ENCODE measurements at regions not wholly inside any gene's neighbourhood (a gene's known extent, or its start where the extent isn't known, plus 50 kb on each side); places are given as distances from the start of the nearest gene placed in this dataset.

GRCh38 chr1:91161749-91162148, 139.9 kb upstream of the ZNF644 start:
- DNase-seq (ENCODE audit: low spot score in 2 of 2) (no peak), ATAC-seq (no peak)
- Mint-ChIP-seq H3K36me3 (no peaks in the 10 kb centered on the region), H3K9me3 (no peaks in the 10 kb centered on the region), H3K27ac (no peak overlapping the region)

GRCh38 chr1:91161166-91161565, 139.3 kb upstream of the ZNF644 start:
- no peak for DNase-seq (ENCODE audit: low spot score in 2 of 2)
- Mint-ChIP-seq H3K36me3 (no peaks in the 10 kb centered on the region), H3K9me3 (no peaks in the 10 kb centered on the region), H3K27ac (no peak overlapping the region)
- ATAC-seq, result no peak

GRCh38 chr1:91160363-91161075, 138.7 kb upstream of the ZNF644 start:
- Mint-ChIP-seq H3K9me3 (no peaks in the 10 kb centered on the region), H3K27ac (no peak overlapping the region), H3K36me3 (no peaks in the 10 kb centered on the region)
- ATAC-seq, result no peak
- DNase-seq (ENCODE audit: low spot score in 2 of 2), result no peak

GRCh38 chr1:91153341-91153740, 131.5 kb upstream of the ZNF644 start:
- H3K27ac Mint-ChIP-seq, result no peak overlapping the region
- H3K9me3 Mint-ChIP-seq, result no peaks in the 10 kb centered on the region
- ATAC-seq (no peak), DNase-seq (ENCODE audit: low spot score in 2 of 2) (no peak)
- no peaks in the 10 kb centered on the region for H3K36me3 Mint-ChIP-seq

- ATAC-seq (no peak), DNase-seq (ENCODE audit: low spot score in 2 of 2) (no peak)
- Mint-ChIP-seq H3K27ac (no peak overlapping the region), H3K9me3 (no peaks in the 10 kb centered on the region), H3K36me3 (no peaks in the 10 kb centered on the region)
Measured at GRCh38 chr1:91152331-91152730, 130.5 kb upstream of the ZNF644 start.

- no peak overlapping the region for H3K27ac Mint-ChIP-seq
- H3K9me3 Mint-ChIP-seq, result no peaks in the 10 kb centered on the region
- DNase-seq (ENCODE audit: low spot score in 2 of 2) (no peak), ATAC-seq (no peak)
- H3K36me3 Mint-ChIP-seq, result no peaks in the 10 kb centered on the region
Measured at GRCh38 chr1:91151702-91152101, 129.9 kb upstream of the ZNF644 start.

GRCh38 chr1:91148641-91149069, 126.8 kb upstream of the ZNF644 start:
- Mint-ChIP-seq H3K9me3 (no peaks in the 10 kb centered on the region), H3K27ac (no peak overlapping the region), H3K36me3 (no peaks in the 10 kb centered on the region)
- DNase-seq (ENCODE audit: low spot score in 2 of 2) (no peak), ATAC-seq (no peak)

GRCh38 chr1:91141858-91142257, 120.0 kb upstream of the ZNF644 start:
- H3K36me3 Mint-ChIP-seq, result no peaks in the 10 kb centered on the region
- no peaks in the 10 kb centered on the region for H3K9me3 Mint-ChIP-seq
- DNase-seq (ENCODE audit: low spot score in 2 of 2) (no peak), ATAC-seq (no peak)
- H3K27ac Mint-ChIP-seq, result no peak overlapping the region

GRCh38 chr1:91138959-91139358, 117.1 kb upstream of the ZNF644 start:
- DNase-seq (ENCODE audit: low spot score in 2 of 2), result no peak
- Mint-ChIP-seq H3K36me3 (no peaks in the 10 kb centered on the region), H3K27ac (no peak overlapping the region), H3K9me3 (no peaks in the 10 kb centered on the region)
- ATAC-seq, result no peak

GRCh38 chr1:91137173-91137852, 115.5 kb upstream of the ZNF644 start:
- no peaks in the 10 kb centered on the region for H3K36me3 Mint-ChIP-seq
- no peak overlapping the region for H3K27ac Mint-ChIP-seq

GRCh38 chr1:91135799-91136198, 114.0 kb upstream of the ZNF644 start:
- no peak overlapping the region for H3K27ac Mint-ChIP-seq
- ATAC-seq, result no peak
- H3K36me3 Mint-ChIP-seq, result no peaks in the 10 kb centered on the region
- no peaks in the 10 kb centered on the region for H3K9me3 Mint-ChIP-seq
- no peak for DNase-seq (ENCODE audit: low spot score in 2 of 2)

More at GRCh38 chr1:91137173-91137852, 115.5 kb upstream of the ZNF644 start:
- no peak for DNase-seq (ENCODE audit: low spot score in 2 of 2)
- H3K9me3 Mint-ChIP-seq, result no peaks in the 10 kb centered on the region
- no peak for ATAC-seq

GRCh38 chr1:91133248-91133647, 111.4 kb upstream of the ZNF644 start:
- ATAC-seq (no peak), DNase-seq (ENCODE audit: low spot score in 2 of 2) (no peak)
- H3K9me3 Mint-ChIP-seq, result no peaks in the 10 kb centered on the region
- H3K27ac Mint-ChIP-seq, result no peak overlapping the region
- no peaks in the 10 kb centered on the region for H3K36me3 Mint-ChIP-seq

GRCh38 chr1:91130256-91130985, 108.6 kb upstream of the ZNF644 start:
- Mint-ChIP-seq H3K9me3 (no peaks in the 10 kb centered on the region), H3K27ac (no peak overlapping the region), H3K36me3 (no peaks in the 10 kb centered on the region)
- ATAC-seq (no peak), DNase-seq (ENCODE audit: low spot score in 2 of 2) (no peak)

- DNase-seq (ENCODE audit: low spot score in 2 of 2) (no peak), ATAC-seq (no peak)
- no peak overlapping the region for H3K27ac Mint-ChIP-seq
Measured at GRCh38 chr1:91129458-91129857, 107.6 kb upstream of the ZNF644 start.

GRCh38 chr1:91129017-91129416, 107.2 kb upstream of the ZNF644 start:
- ATAC-seq, result no peak
- Mint-ChIP-seq H3K27ac (no peak overlapping the region), H3K9me3 (no peaks in the 10 kb centered on the region), H3K36me3 (no peaks in the 10 kb centered on the region)
- DNase-seq (ENCODE audit: low spot score in 2 of 2), result no peak

More at GRCh38 chr1:91129458-91129857, 107.6 kb upstream of the ZNF644 start:
- H3K36me3 Mint-ChIP-seq, result no peaks in the 10 kb centered on the region
- H3K9me3 Mint-ChIP-seq, result no peaks in the 10 kb centered on the region

- Mint-ChIP-seq H3K9me3 (no peaks in the 10 kb centered on the region), H3K27ac (peak overlapping the region; percentile 7 to 60), H3K36me3 (no peaks in the 10 kb centered on the region)
- DNase-seq (ENCODE audit: low spot score in 2 of 2) (peak in 1 of 2 donors; percentile 17), ATAC-seq (peak; percentile 68 to 79)
Measured at GRCh38 chr1:91124989-91125417, 103.2 kb upstream of the ZNF644 start.

GRCh38 chr1:91124290-91124985, 102.6 kb upstream of the ZNF644 start:
- H3K9me3 Mint-ChIP-seq, result no peaks in the 10 kb centered on the region
- H3K27ac Mint-ChIP-seq, result peak overlapping the region; percentile 60 to 82
- H3K36me3 Mint-ChIP-seq, result no peaks in the 10 kb centered on the region
- DNase-seq (ENCODE audit: low spot score in 2 of 2) (peak in 1 of 2 donors; percentile 9), ATAC-seq (peak; percentile 62 to 84)
